GM18505 (cell line): ENCODE measurements at regions not wholly inside any gene's neighbourhood (a gene's known extent, or its start where the extent isn't known, plus 50 kb on each side); places are given as distances from the start of the nearest gene placed in this dataset.
"Not testable (repeated sequence)": the region's sequence is repeated elsewhere in the genome, so short reads cannot be mapped to it uniquely, and the experiment has no call there.

Experiments used
- ATAC-seq: cut with Tn5 transposase; IDR thresholded peaks from one replicate; pipeline ENCODE4 v1.9.1; 2021; ENCODE audit not compliant: unreplicated experiment
- POLR2A ChIP-seq: IDR thresholded peaks from 4 replicates; pipeline ENCODE4 v1.6.1; 2011; ENCODE audit warnings: borderline replicate concordance; ENCODE audit not compliant: insufficient read depth, insufficient read length; ENCODE audit errors: extremely low read depth

- no peak for ATAC-seq
- TF ChIP-seq POLR2A = no peak
Measured at GRCh38 chrX:63430026-63430425, 78.9 kb upstream of the SPIN4 start.

DNA sequence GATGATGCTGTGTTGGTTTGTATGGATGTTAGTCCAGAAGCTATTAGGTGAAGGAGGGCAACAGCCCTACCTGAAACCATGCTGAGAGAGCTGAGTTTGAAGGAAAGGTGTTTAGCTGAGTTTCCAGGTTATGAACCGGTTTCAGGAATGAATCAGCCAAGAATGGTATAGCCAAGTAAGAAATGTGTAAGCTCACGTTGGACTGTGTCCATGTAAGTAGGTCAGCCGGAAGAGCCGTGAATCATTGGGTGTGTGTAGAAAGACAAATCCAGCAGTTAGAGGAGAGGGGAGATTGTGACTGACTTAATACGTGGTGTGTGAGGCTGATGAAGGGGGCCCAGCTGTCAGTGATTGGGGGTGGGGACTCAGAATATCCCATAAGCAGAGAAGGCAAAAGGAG lies 77.2 kb upstream of the SPIN4 start:
- TF ChIP-seq POLR2A = no peak
- ATAC-seq = no peak

DNA sequence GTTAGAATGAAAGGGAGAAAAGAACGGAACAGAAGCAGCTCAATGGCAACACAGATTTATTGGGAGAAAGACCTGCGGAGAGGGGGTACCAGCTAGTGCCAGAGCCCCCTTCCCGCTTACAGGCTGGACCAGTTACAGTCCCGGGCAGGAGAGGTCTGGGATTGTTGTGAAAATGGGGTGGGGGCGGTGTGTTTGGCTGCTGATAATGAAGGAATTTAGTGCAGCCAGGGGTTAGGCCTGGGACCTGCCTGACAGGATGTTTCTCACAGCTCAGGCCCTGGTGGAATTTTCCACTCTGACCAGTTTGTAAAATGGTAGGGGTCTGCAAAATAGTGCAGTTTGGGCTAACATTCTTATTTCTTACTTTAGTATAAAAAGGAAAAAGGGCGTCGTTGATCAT lies 75.4 kb upstream of the SPIN4 start:
- no peak for TF ChIP-seq POLR2A
- ATAC-seq = no peak

DNA sequence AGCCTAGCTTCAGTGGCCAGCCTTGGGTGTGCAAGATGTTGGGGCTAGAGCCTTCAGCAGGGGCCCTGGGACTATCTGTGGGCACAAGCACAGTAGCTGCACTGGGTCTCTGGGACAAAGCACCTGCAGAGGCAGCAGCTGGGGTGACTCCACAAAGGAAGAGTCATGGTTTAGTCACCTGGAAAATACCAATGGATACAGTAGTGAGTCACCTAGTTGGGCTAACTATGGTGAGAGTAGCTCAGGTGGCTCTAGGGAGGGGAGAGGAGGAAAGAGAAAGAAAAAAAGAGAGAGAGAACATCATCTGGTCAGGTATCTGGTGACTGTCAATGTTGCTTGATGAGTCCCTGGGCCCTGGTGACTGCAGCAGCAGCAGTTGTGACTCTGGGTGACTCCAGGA lies 72.9 kb upstream of the SPIN4 start:
- no peak for ATAC-seq
- TF ChIP-seq POLR2A = no peak

DNA sequence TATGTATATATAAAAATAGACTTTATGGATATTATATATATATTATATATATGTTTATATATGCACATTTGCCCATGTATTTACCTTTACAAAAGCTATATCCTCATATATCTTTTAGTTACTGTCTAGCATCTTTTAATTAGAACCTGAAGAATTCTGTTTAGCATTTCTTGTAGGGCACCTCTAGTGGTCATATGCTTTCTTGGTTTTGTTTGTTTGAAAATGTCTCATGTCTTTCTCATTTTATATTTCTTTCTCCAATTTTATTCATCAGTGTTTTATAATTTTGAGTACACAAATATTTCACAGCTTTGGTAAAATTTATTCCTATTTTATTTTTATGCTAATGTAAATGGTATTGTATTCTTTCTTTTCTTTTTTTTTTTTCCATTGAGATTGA lies 70.3 kb upstream of the SPIN4 start:
- TF ChIP-seq POLR2A = no peak
- ATAC-seq = no peak

DNA sequence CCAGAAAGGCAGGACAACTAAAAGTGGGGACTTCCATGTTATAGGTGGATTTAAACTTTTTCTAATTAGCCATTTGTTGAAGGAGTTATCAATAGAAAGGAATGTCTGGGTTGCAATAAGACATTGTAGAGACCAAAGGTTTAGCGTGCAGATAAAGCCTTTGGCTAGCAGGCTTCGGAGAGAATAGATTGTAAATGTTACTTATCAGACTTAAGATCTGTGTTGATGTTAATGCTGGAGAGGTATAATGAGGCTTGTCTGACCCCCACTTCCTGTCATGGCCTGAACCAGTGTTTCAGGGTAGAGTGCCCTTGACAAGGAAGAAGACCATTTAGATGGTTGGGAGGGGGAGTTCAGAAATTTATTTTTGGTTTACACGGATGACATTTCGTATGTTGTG lies 67.1 kb upstream of the SPIN4 start:
- no peak for ATAC-seq
- TF ChIP-seq POLR2A = no peak

GRCh38 chrX:63417649-63418048 lies 66.5 kb upstream of the SPIN4 start:
- no peak for ATAC-seq
- TF ChIP-seq POLR2A = no peak

DNA sequence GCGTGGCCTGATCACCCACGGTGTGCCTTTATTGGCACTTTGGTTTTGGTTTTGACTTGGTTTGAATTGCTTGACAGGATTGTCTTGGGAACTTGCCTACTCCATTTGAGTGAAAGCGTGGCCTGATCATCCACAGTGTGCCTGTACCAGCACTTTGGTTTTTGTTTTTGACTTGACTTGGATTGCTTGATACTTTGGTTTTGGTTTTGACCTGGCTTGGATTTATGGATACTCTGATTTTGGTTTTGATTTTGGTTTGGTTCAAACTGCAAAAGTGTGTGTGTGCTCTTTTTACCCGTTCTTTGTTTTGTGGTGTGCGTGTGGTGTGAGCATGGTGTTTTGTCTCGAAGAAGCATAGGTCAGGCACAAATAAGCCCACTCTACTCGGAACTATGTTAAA lies 58.8 kb upstream of the SPIN4 start:
- not testable (repeated sequence) for ATAC-seq

DNA sequence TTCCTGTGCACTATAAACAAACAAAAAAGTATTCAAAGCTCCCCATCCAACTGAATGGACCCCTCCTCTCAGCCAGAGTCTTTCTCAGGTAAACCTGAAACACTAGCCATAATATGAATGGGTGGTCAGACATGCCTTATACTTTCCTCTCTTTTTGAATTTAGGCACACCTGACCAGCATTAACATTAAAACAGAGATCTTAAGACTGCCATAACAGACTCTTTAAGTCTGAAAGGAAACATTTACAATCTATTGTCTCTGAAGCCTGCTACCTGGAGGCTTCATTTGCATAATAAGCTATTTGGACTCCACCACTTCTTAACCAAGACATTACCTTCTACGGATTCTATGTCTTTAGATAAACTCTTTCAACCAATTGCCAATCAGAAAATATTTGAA lies 56.9 kb upstream of the SPIN4 start:
- ATAC-seq = no peak
- no peak for TF ChIP-seq POLR2A

GRCh38 chrX:63404332-63404731 lies 53.2 kb upstream of the SPIN4 start:
- no peak for TF ChIP-seq POLR2A
- no peak for ATAC-seq

DNA sequence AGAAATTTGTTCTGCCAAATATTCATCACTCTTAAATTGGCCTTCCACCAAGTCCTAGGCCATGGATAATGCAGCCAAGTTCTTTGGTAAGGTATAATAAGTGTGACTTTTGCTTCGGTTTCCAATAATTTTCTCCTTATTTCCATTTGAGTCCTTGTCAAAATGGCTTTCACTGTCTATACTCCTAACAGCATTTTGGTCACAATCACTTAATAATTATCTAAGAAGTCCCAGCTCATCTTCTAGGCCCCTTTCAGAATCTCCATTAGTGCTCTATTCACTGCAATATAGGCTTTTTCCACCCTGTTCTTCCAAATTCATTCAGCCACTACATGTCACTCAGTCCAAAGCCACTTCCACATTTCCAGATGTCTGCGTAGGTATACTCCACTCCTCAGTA lies 51.0 kb upstream of the SPIN4 start:
- no peak for ATAC-seq

More for the DNA sequence above, 51.0 kb upstream of the SPIN4 start:
- no peak for TF ChIP-seq POLR2A
